Hepatocyte (in vitro differentiated cells): ENCODE measurements at regions not wholly inside any gene's neighbourhood (a gene's known extent, or its start where the extent isn't known, plus 50 kb on each side); places are given as distances from the start of the nearest gene placed in this dataset.

Experiments
- CTCF ChIP-seq: fragments of 200-600 bp; sonication (generic); IDR thresholded peaks from 2 replicates; pipeline ENCODE4 v1.5.1; 2016; ENCODE audit warnings: antibody characterized with exemption, mild to moderate bottlenecking; ENCODE audit not compliant: poor library complexity
- EZH2 ChIP-seq: fragments of 200-600 bp; sonication (generic); IDR thresholded peaks from 2 replicates; pipeline ENCODE4 v1.6.1; 2016; ENCODE audit warnings: antibody characterized with exemption, mild to moderate bottlenecking, borderline replicate concordance
- EZH2phosphoT487 ChIP-seq: fragments of 200-600 bp; sonication (generic); IDR thresholded peaks from one replicate; pipeline ENCODE4 v1.6.1; 2018; ENCODE audit warnings: antibody characterized with exemption, mild to moderate bottlenecking, low read depth, moderate library complexity; ENCODE audit not compliant: unreplicated experiment, severe bottlenecking

- TF ChIP-seq EZH2phosphoT487: no peak
- no peak for TF ChIP-seq CTCF
- TF ChIP-seq EZH2: no peak
Measured at GRCh38 chr2:18396329-18397010, 164.0 kb downstream of the RDH14 start.
